ENCODE measurements at regions not wholly inside any gene's neighbourhood (a gene's known extent, or its start where the extent isn't known, plus 50 kb on each side); places are given as distances from the start of the nearest gene placed in this dataset.

GRCh38 chr6:27031302-27031701 lies 216.2 kb upstream of the PRSS16 start:
- no peak overlapping the region for H4K5ac ChIP-seq (ENCODE audit: insufficient read length, low read depth, low read length)
- WGBS (ENCODE audit: extremely low coverage, insufficient read length, low lambda C conversion rate) = no CpG with 5 or more reads among the region's 1 CpG
- no peak overlapping the region for H3K23ac ChIP-seq (ENCODE audit: insufficient read length, low read depth, low read length)

More at GRCh38 chr6:27031302-27031701, 216.2 kb upstream of the PRSS16 start:
- H3K9me3 Mint-ChIP-seq = no peaks in the 10 kb centered on the region
- Histone ChIP-seq H2AFZ (ENCODE audit: low read length) (no peak overlapping the region), H3K27ac (ENCODE audit: insufficient read length, low read depth, low read length) (no peak overlapping the region), H4K8ac (replicated peaks; ENCODE audit: insufficient read length, low read depth, low read length) (no peak overlapping the region), H3K4me2 (ENCODE audit: insufficient read depth, insufficient read length, low read length) (no peak overlapping the region), H2BK120ac (ENCODE audit: low read depth, low read length, poor library complexity, severe bottlenecking) (no peak overlapping the region), H3K4me1 (ENCODE audit: insufficient read depth, low read length) (no peaks in the 10 kb centered on the region; the same call in 1 of the 2 replicates), H3K9ac (ENCODE audit: extremely low read depth, insufficient read length, low read length) (no peak overlapping the region), H3K79me1 (ENCODE audit: insufficient read depth, low read depth, low read length, poor library complexity, severe bottlenecking) (no peaks in the 10 kb centered on the region), H4K20me1 (ENCODE audit: control insufficient read depth, insufficient read depth, insufficient read length) (no peaks in the 10 kb centered on the region), H3T11ph (ENCODE audit: low read length) (no peak overlapping the region), H2AK5ac (ENCODE audit: insufficient read length, low read length) (no peak overlapping the region), H4K91ac (ENCODE audit: insufficient read length, low read depth, low read length) (no peak overlapping the region), H2BK15ac (ENCODE audit: low read depth, low read length) (no peak overlapping the region), H3K18ac (ENCODE audit: insufficient read length, low read depth, low read length) (no peak overlapping the region), H2BK5ac (ENCODE audit: insufficient read length, low read length) (no peak overlapping the region), H3K23me2 (ENCODE audit: insufficient read length, low read depth, low read length, poor library complexity, severe bottlenecking) (no peaks in the 10 kb centered on the region), H2BK12ac (ENCODE audit: insufficient read length, low read depth, low read length) (no peak overlapping the region), H3K56ac (ENCODE audit: insufficient read length, low read depth, low read length) (no peak overlapping the region), H2BK20ac (ENCODE audit: low read depth, low read length, poor library complexity, severe bottlenecking) (no peak overlapping the region), H3K9me3 (ENCODE audit: control insufficient read depth, low read depth, low read length) (no peaks in the 10 kb centered on the region), H3K14ac (ENCODE audit: insufficient read depth, low read length) (no peak overlapping the region), H3K4ac (ENCODE audit: low read depth, low read length) (no peak overlapping the region), H3K27me3 (ENCODE audit: insufficient read depth, low read length) (no peaks in the 10 kb centered on the region), H3K79me2 (ENCODE audit: insufficient read depth, low read length) (no peaks in the 10 kb centered on the region)
- H3K27ac Mint-ChIP-seq = no peak overlapping the region
- no peaks in the 10 kb centered on the region for H3K36me3 Mint-ChIP-seq (ENCODE audit: insufficient read depth in 1 of 3, low read depth in 3 of 3)
- H3K4me3 Mint-ChIP-seq = no peak overlapping the region
- DNase-seq = no peak
- no peaks in the 10 kb centered on the region; the same call in none of the 2 replicates for H3K27me3 Mint-ChIP-seq (ENCODE audit: low read depth)
- H3K4me1 Mint-ChIP-seq = peaks cover 7 to 8% of the 10 kb centered on the region in 2 experiments
- TF ChIP-seq CTCF (conservative IDR thresholded peaks at IDR 0.05) = no peak
